ENCODE measurements at regions not wholly inside any gene's neighbourhood (a gene's known extent, or its start where the extent isn't known, plus 50 kb on each side); places are given as distances from the start of the nearest gene placed in this dataset.

- 68% methylated on average over 2 of the region's 2 CpGs for WGBS
- no peak for TF ChIP-seq POLR2A (IDR thresholded peaks at IDR 0.05)
- TF ChIP-seq CTCF (IDR thresholded peaks at IDR 0.05): no peak
- TF ChIP-seq EP300 (IDR thresholded peaks at IDR 0.05): no peak
- no peak for TF ChIP-seq POLR2AphosphoS5 (IDR thresholded peaks at IDR 0.05)
- no peak overlapping the region for H3K27ac ChIP-seq
- no peak overlapping the region for H3K4me3 ChIP-seq
- H3K36me3 ChIP-seq: no peaks in the 10 kb centered on the region
- no peaks in the 10 kb centered on the region for H3K4me1 ChIP-seq
- no peak for DNase-seq (ENCODE audit: low spot score in 2 of 2)
- H3K27me3 ChIP-seq: peaks cover 2% of the 10 kb centered on the region
- H3K9me3 ChIP-seq: no peaks in the 10 kb centered on the region
Observed at GRCh38 chr2:12074845-12075217, 328.4 kb downstream of the LPIN1 start.

GRCh38 chr2:12075603-12076002 is 329.2 kb downstream of the LPIN1 start:
- H3K4me3 ChIP-seq: no peak overlapping the region
- DNase-seq (ENCODE audit: low spot score in 2 of 2): no peak
- H3K36me3 ChIP-seq: no peaks in the 10 kb centered on the region
- no peaks in the 10 kb centered on the region for H3K9me3 ChIP-seq
- H3K4me1 ChIP-seq: no peaks in the 10 kb centered on the region
- WGBS: 93% methylated on average over 3 of the region's 3 CpGs
- peaks cover 2% of the 10 kb centered on the region for H3K27me3 ChIP-seq
- H3K27ac ChIP-seq: no peak overlapping the region
- no peak for TF ChIP-seq EP300 (IDR thresholded peaks at IDR 0.05)
- TF ChIP-seq POLR2AphosphoS5 (IDR thresholded peaks at IDR 0.05): no peak
- TF ChIP-seq CTCF (IDR thresholded peaks at IDR 0.05): no peak
- no peak for TF ChIP-seq POLR2A (IDR thresholded peaks at IDR 0.05)

GRCh38 chr2:12076810-12077209 is 330.4 kb downstream of the LPIN1 start:
- TF ChIP-seq POLR2A (IDR thresholded peaks at IDR 0.05) (no peak), EP300 (IDR thresholded peaks at IDR 0.05) (no peak), CTCF (IDR thresholded peaks at IDR 0.05) (no peak), POLR2AphosphoS5 (IDR thresholded peaks at IDR 0.05) (no peak)
- Histone ChIP-seq H3K4me3 (no peak overlapping the region), H3K9me3 (no peaks in the 10 kb centered on the region), H3K4me1 (no peaks in the 10 kb centered on the region), H3K27ac (no peak overlapping the region), H3K27me3 (peaks cover 2% of the 10 kb centered on the region), H3K36me3 (no peaks in the 10 kb centered on the region)
- no peak for DNase-seq (ENCODE audit: low spot score in 2 of 2)
- WGBS: 48% methylated on average over 5 of the region's 5 CpGs

- 90% methylated on average over 4 of the region's 4 CpGs for WGBS
- Histone ChIP-seq H3K27me3 (peaks cover 2% of the 10 kb centered on the region), H3K4me1 (peaks cover 3% of the 10 kb centered on the region), H3K27ac (no peak overlapping the region), H3K9me3 (no peaks in the 10 kb centered on the region), H3K36me3 (no peaks in the 10 kb centered on the region), H3K4me3 (no peak overlapping the region)
- DNase-seq (ENCODE audit: low spot score in 2 of 2): no peak
- TF ChIP-seq POLR2AphosphoS5 (IDR thresholded peaks at IDR 0.05) (no peak), POLR2A (IDR thresholded peaks at IDR 0.05) (no peak), EP300 (IDR thresholded peaks at IDR 0.05) (no peak), CTCF (IDR thresholded peaks at IDR 0.05) (no peak)
Observed at GRCh38 chr2:12080360-12080759, 333.9 kb downstream of the LPIN1 start.

GRCh38 chr2:12081481-12082210 is 335.2 kb downstream of the LPIN1 start:
- H3K27ac ChIP-seq: no peak overlapping the region
- 79% methylated on average over 12 of the region's 12 CpGs for WGBS
- no peak overlapping the region for H3K4me3 ChIP-seq
- H3K36me3 ChIP-seq: no peaks in the 10 kb centered on the region
- peaks cover 2% of the 10 kb centered on the region for H3K27me3 ChIP-seq
- no peaks in the 10 kb centered on the region for H3K9me3 ChIP-seq
- DNase-seq (ENCODE audit: low spot score in 2 of 2): no peak
- no peak for TF ChIP-seq CTCF (IDR thresholded peaks at IDR 0.05)
- TF ChIP-seq POLR2A (IDR thresholded peaks at IDR 0.05): no peak
- no peak for TF ChIP-seq EP300 (IDR thresholded peaks at IDR 0.05)
- TF ChIP-seq POLR2AphosphoS5 (IDR thresholded peaks at IDR 0.05): no peak
- peaks cover 3% of the 10 kb centered on the region for H3K4me1 ChIP-seq

Measured in suprapubic skin (tissue), 4 donors.